Superior temporal gyrus (tissue), 1 donor: ENCODE measurements at regions not wholly inside any gene's neighbourhood (a gene's known extent, or its start where the extent isn't known, plus 50 kb on each side); places are given as distances from the start of the nearest gene placed in this dataset.

Experiments used
- DNase-seq: peaks from one replicate; pipeline ENCODE4 v3.0.0-alpha.2; 2016; ENCODE audit errors: extremely low spot score

- no peak for DNase-seq
These were observed 667.2 kb upstream of the CDH18 start for GRCh38 chr5:20655211-20655610.

- DNase-seq = no peak
These were observed 666.7 kb upstream of the CDH18 start for GRCh38 chr5:20654746-20655145.

GRCh38 chr5:20654033-20654432, 666.0 kb upstream of the CDH18 start:
- no peak for DNase-seq

- DNase-seq = no peak
These were observed 662.0 kb upstream of the CDH18 start for GRCh38 chr5:20649966-20650365.

- DNase-seq = no peak
These were observed 661.0 kb upstream of the CDH18 start for GRCh38 chr5:20648981-20649380.

- DNase-seq = no peak
These were observed 648.7 kb upstream of the CDH18 start for GRCh38 chr5:20636686-20637085.

- DNase-seq = no peak
These were observed 631.6 kb upstream of the CDH18 start for GRCh38 chr5:20619591-20619990.

- DNase-seq = no peak
These were observed 630.3 kb upstream of the CDH18 start for GRCh38 chr5:20618340-20618739.

- no peak for DNase-seq
These were observed 629.8 kb upstream of the CDH18 start for GRCh38 chr5:20617841-20618240.

GRCh38 chr5:20615888-20616563, 628.0 kb upstream of the CDH18 start:
- DNase-seq = no peak

GRCh38 chr5:20611620-20612019, 623.6 kb upstream of the CDH18 start:
- no peak for DNase-seq

- no peak for DNase-seq
These were observed 622.7 kb upstream of the CDH18 start for GRCh38 chr5:20610681-20611080.

GRCh38 chr5:20609126-20609525, 621.1 kb upstream of the CDH18 start:
- DNase-seq = no peak

GRCh38 chr5:20608567-20608966, 620.6 kb upstream of the CDH18 start:
- no peak for DNase-seq

GRCh38 chr5:20605732-20606525, 617.9 kb upstream of the CDH18 start:
- no peak for DNase-seq

- no peak for DNase-seq
These were observed 617.0 kb upstream of the CDH18 start for GRCh38 chr5:20604992-20605391.

- DNase-seq = no peak
These were observed 613.7 kb upstream of the CDH18 start for GRCh38 chr5:20601678-20602100.

GRCh38 chr5:20590356-20590755, 602.4 kb upstream of the CDH18 start:
- peak; percentile 33 for DNase-seq

GRCh38 chr5:20575571-20575970, 587.6 kb upstream of the CDH18 start:
- no peak for DNase-seq

- no peak for DNase-seq
These were observed 586.6 kb upstream of the CDH18 start for GRCh38 chr5:20574576-20574975.

GRCh38 chr5:20572614-20573013, 584.6 kb upstream of the CDH18 start:
- DNase-seq = no peak

- DNase-seq = no peak
These were observed 582.5 kb upstream of the CDH18 start for GRCh38 chr5:20570486-20570885.

GRCh38 chr5:20562544-20562943, 574.5 kb upstream of the CDH18 start:
- DNase-seq = no peak
